BE2C (cell line): ENCODE measurements at regions not wholly inside any gene's neighbourhood (a gene's known extent, or its start where the extent isn't known, plus 50 kb on each side); places are given as distances from the start of the nearest gene placed in this dataset.

Experiments
- DNase-seq: peaks from one replicate; pipeline ENCODE4 v3.0.0-alpha.2; 2020
- H3K27me3 ChIP-seq: fragments of 250-450 bp; sonication (Bioruptor Pico); 2 replicates; pipeline ENCODE4 v1.5.1; 2020; ENCODE audit warnings: mild to moderate bottlenecking
- H3K36me3 ChIP-seq: fragments of 250-450 bp; sonication (Bioruptor Pico); 2 replicates; pipeline ENCODE4 v1.5.1; 2020; ENCODE audit warnings: mild to moderate bottlenecking
- H3K4me1 ChIP-seq: fragments of 250-450 bp; sonication (Bioruptor Pico); 2 replicates; pipeline ENCODE4 v1.5.1; 2020
- H3K4me3 ChIP-seq: 2 replicates; pipeline ENCODE4 v1.5.1; 2011; ENCODE audit warnings: low read depth, low read length
- H3K9me3 ChIP-seq: fragments of 250-450 bp; sonication (Bioruptor Pico); 2 replicates; pipeline ENCODE4 v1.5.1; 2020
- TF ChIP-seq, protein P1 (sequence below): IDR thresholded peaks from 2 replicates; pipeline ENCODE4 v1.5.1; 2012; ENCODE audit warnings: mild to moderate bottlenecking, low read depth, low read length

GRCh38 chr3:117691526-117691925 is 981.9 kb downstream of the TUSC7 start:
- no peaks in the 10 kb centered on the region for H3K27me3 ChIP-seq

DNA sequence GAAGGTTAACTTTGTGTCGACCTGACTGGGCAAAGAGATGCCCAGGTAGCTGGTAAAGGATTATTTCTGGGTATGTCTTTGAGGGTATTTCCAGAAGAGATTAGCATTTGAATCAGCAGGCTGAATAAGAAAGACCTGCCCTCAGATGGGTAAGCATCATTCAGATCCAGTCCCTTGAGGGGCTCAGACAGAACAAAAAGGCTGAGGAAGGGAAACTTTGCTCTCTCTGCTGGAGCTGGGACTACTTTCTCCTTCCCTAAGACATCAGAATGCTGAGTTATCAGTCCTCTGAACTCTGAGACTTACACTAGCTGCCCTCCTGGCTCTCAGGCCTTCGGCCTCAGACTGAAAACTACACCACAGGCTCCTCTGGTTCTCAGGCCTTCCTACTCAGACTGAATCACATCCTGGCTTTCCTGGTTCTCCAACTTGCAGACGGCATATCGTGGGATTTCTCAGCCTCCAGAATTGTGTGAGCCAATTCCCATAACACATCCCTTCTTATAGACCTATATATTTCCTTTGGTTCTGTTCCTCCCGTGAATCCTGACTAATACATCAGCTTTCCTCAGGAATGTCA is 982.9 kb downstream of the TUSC7 start:
- peaks cover 5% of the 10 kb centered on the region; the same call in 1 of the 2 replicates for H3K36me3 ChIP-seq
- H3K4me1 ChIP-seq: peaks cover 5% of the 10 kb centered on the region; the same call in 1 of the 2 replicates
- no peak overlapping the region for H3K4me3 ChIP-seq
- TF ChIP-seq, protein P1, sequence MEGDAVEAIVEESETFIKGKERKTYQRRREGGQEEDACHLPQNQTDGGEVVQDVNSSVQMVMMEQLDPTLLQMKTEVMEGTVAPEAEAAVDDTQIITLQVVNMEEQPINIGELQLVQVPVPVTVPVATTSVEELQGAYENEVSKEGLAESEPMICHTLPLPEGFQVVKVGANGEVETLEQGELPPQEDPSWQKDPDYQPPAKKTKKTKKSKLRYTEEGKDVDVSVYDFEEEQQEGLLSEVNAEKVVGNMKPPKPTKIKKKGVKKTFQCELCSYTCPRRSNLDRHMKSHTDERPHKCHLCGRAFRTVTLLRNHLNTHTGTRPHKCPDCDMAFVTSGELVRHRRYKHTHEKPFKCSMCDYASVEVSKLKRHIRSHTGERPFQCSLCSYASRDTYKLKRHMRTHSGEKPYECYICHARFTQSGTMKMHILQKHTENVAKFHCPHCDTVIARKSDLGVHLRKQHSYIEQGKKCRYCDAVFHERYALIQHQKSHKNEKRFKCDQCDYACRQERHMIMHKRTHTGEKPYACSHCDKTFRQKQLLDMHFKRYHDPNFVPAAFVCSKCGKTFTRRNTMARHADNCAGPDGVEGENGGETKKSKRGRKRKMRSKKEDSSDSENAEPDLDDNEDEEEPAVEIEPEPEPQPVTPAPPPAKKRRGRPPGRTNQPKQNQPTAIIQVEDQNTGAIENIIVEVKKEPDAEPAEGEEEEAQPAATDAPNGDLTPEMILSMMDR: no peak
- H3K27me3 ChIP-seq: no peaks in the 10 kb centered on the region
- no peak for DNase-seq
- no peaks in the 10 kb centered on the region for H3K9me3 ChIP-seq

More at GRCh38 chr3:117691526-117691925, 981.9 kb downstream of the TUSC7 start:
- Histone ChIP-seq H3K4me3 (no peak overlapping the region), H3K9me3 (no peaks in the 10 kb centered on the region), H3K36me3 (peaks cover 5% of the 10 kb centered on the region; the same call in 1 of the 2 replicates), H3K4me1 (peaks cover 13% of the 10 kb centered on the region)
- TF ChIP-seq, protein P1: no peak
- DNase-seq: no peak

GRCh38 chr3:117695321-117695720 is 985.7 kb downstream of the TUSC7 start:
- no peak for DNase-seq
- H3K27me3 ChIP-seq: no peaks in the 10 kb centered on the region
- H3K4me1 ChIP-seq: peaks cover 5% of the 10 kb centered on the region; the same call in 1 of the 2 replicates
- H3K36me3 ChIP-seq: no peaks in the 10 kb centered on the region
- no peak overlapping the region for H3K4me3 ChIP-seq
- TF ChIP-seq, protein P1: no peak
- H3K9me3 ChIP-seq: no peaks in the 10 kb centered on the region

DNA sequence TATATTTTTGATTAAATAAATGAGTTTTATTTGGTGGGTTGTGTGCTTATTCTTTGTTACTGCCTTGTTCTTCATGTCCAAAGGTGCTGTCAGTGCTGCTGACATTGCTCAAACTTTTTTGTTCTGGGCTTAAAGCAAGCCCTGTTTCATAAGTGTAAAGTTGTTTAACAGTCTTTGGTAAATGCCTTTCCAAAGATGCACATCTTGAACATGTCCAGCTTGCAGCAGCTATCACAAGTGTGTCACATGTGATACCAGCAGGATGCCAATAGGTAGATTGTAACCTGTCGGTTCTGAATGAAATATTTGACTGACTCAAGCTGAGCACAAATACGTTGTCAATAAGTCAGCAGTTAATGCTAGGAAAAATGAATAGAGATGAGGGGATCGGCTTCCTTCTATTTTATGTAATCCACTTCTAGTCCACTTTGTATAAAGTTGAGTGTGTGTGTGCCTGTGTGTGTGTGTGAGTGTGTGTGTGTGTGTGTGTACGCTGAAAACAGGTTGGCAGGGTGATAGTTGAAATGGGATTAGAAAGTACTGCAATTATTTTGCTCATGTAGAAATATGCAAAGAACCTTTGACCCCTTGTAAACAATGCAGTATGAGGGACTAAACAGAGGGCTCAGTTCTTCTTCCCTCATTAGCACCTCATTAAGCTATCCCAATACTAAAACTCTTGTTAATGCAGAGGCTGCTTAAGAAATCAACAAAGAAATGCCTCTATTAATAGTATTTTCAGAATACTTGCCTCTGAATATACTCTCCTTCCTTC is 986.5 kb downstream of the TUSC7 start:
- TF ChIP-seq, protein P1: no peak

DNA sequence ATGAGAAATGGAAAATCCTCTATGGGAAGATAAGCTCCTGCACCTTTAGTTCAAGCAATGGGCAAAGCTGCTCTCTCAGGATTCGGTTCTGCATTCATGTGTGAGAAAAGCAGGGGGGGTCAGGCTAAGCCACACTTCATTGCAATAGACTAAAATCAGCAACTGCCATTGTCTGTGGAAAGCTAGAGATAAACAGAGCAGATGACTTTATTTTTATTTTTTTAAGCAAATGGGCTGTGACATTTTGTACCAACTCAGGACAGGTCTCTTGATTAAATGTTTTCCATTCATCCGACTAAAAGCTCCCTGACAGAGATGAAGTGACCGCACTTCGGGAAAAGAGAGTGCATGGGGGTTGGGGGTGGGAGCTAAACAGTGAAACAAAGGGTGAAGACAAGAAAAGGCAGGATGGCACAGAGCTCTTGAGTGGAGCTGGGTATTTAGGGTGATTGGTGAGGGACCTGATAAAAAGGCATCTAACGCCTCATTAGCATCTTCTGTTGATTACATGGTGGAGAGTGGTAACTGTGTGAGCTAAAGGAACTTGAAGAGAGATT is 987.4 kb downstream of the TUSC7 start:
- H3K9me3 ChIP-seq: no peaks in the 10 kb centered on the region
- peaks cover 4% of the 10 kb centered on the region for H3K4me1 ChIP-seq
- H3K27me3 ChIP-seq: no peaks in the 10 kb centered on the region
- TF ChIP-seq, protein P1: no peak
- DNase-seq: no peak
- H3K4me3 ChIP-seq: no peak overlapping the region
- H3K36me3 ChIP-seq: no peaks in the 10 kb centered on the region

More for the DNA sequence above, 986.5 kb downstream of the TUSC7 start:
- Histone ChIP-seq H3K9me3 (no peaks in the 10 kb centered on the region), H3K27me3 (no peaks in the 10 kb centered on the region), H3K4me3 (no peak overlapping the region), H3K4me1 (peaks cover 5% of the 10 kb centered on the region; the same call in 1 of the 2 replicates), H3K36me3 (no peaks in the 10 kb centered on the region)
- no peak for DNase-seq
